Ishikawa (cell line): ENCODE measurements at regions not wholly inside any gene's neighbourhood (a gene's known extent, or its start where the extent isn't known, plus 50 kb on each side); places are given as distances from the start of the nearest gene placed in this dataset.

Source experiments
- CEBPB ChIP-seq: IDR thresholded peaks from 2 replicates; pipeline ENCODE4 v1.6.1; 2012
- CREB1 ChIP-seq: IDR thresholded peaks from 2 replicates; pipeline ENCODE4 v1.6.1; 2012; ENCODE audit warnings: low read depth
- EGR1 ChIP-seq: IDR thresholded peaks from 2 replicates; pipeline ENCODE4 v1.6.1; 2012
- EP300 ChIP-seq: IDR thresholded peaks from 2 replicates; pipeline ENCODE4 v1.6.1; 2012; ENCODE audit warnings: borderline replicate concordance
- FOXM1 ChIP-seq: IDR thresholded peaks from 2 replicates; pipeline ENCODE4 v1.6.1; 2012; ENCODE audit warnings: low read depth, borderline replicate concordance
- MAX ChIP-seq: IDR thresholded peaks from 2 replicates; pipeline ENCODE4 v1.6.1; 2012
- NFIC ChIP-seq: IDR thresholded peaks from 2 replicates; pipeline ENCODE4 v1.6.1; 2012
- RAD21 ChIP-seq: IDR thresholded peaks from 2 replicates; pipeline ENCODE4 v1.6.1; 2012; ENCODE audit warnings: low read depth
- REST ChIP-seq: IDR thresholded peaks from 2 replicates; pipeline ENCODE4 v1.6.1; 2012; ENCODE audit warnings: low read depth, mild to moderate bottlenecking
- TAF1 ChIP-seq: IDR thresholded peaks from 2 replicates; pipeline ENCODE4 v1.6.1; 2012; ENCODE audit warnings: low read depth, mild to moderate bottlenecking
- TCF12 ChIP-seq: IDR thresholded peaks from 2 replicates; pipeline ENCODE4 v1.6.1; 2012; ENCODE audit warnings: low read depth
- TEAD4 ChIP-seq: IDR thresholded peaks from 2 replicates; pipeline ENCODE4 v1.6.1; 2012
- USF1 ChIP-seq: IDR thresholded peaks from 2 replicates; pipeline ENCODE4 v1.6.1; 2012
- YY1 ChIP-seq: IDR thresholded peaks from 2 replicates; pipeline ENCODE4 v1.6.1; 2012; ENCODE audit warnings: low read depth
- ZBTB7A ChIP-seq: IDR thresholded peaks from 2 replicates; pipeline ENCODE4 v1.6.1; 2012; ENCODE audit warnings: low read depth

- TF ChIP-seq YY1: no peak
- no peak for TF ChIP-seq FOXM1
- TF ChIP-seq REST: no peak
- TF ChIP-seq RAD21: no peak
- no peak for TF ChIP-seq TEAD4
Measured at GRCh38 chr13:97797553-97797952, 155.9 kb upstream of the IPO5 start.

- TF ChIP-seq EGR1 (no peak), TAF1 (no peak), CREB1 (no peak), NFIC (no peak), USF1 (no peak), YY1 (no peak), ZBTB7A (no peak), RAD21 (no peak), EP300 (no peak), TEAD4 (no peak), FOXM1 (no peak), TCF12 (no peak), MAX (no peak), REST (no peak), CEBPB (no peak)
Measured at GRCh38 chr13:97798171-97798821, 155.2 kb upstream of the IPO5 start.

- TF ChIP-seq CEBPB: no peak
- TF ChIP-seq TAF1: no peak
- no peak for TF ChIP-seq CREB1
- no peak for TF ChIP-seq MAX
- TF ChIP-seq NFIC: no peak
- no peak for TF ChIP-seq EP300
- TF ChIP-seq YY1: no peak
- no peak for TF ChIP-seq RAD21
- TF ChIP-seq EGR1: no peak
- no peak for TF ChIP-seq REST
- TF ChIP-seq USF1: no peak
- no peak for TF ChIP-seq FOXM1
- TF ChIP-seq ZBTB7A: no peak
- no peak for TF ChIP-seq TEAD4
Measured at GRCh38 chr13:97798836-97799235, 154.6 kb upstream of the IPO5 start.

- TF ChIP-seq NFIC (no peak), RAD21 (no peak), USF1 (no peak), REST (no peak), YY1 (no peak), TEAD4 (no peak), EGR1 (no peak), TAF1 (no peak), TCF12 (no peak), FOXM1 (no peak), EP300 (no peak), ZBTB7A (no peak), CREB1 (no peak), MAX (no peak), CEBPB (no peak)
Measured at GRCh38 chr13:97802213-97802612, 151.3 kb upstream of the IPO5 start.
